IMR-90 (cell line): ENCODE measurements at regions not wholly inside any gene's neighbourhood (a gene's known extent, or its start where the extent isn't known, plus 50 kb on each side); places are given as distances from the start of the nearest gene placed in this dataset.

Experiments
- ATAC-seq: fragments of 200-7000 bp; cut with Tn5 transposase; 2 replicates; pipeline ENCODE4 v1.9.1; 2020; ENCODE audit warnings: low read depth, mild to moderate bottlenecking, moderate library complexity
- BruUV-seq: library from RNA; stranded (reverse); fragments of 400-500 nt; replicated peaks from 2 replicates; lab custom pipeline; 2021; lab: Mats Ljungman, UMichigan
- CTCF ChIA-PET: fragments of 300-600 bp; formaldehyde crosslinking; extraction: SDS; loops from one replicate; lab custom pipeline; 2021; ENCODE audit warnings: antibody characterized with exemption; lab: Yijun Ruan, JAX
- POLR2A ChIA-PET: fragments of 300-600 bp; sonication (Branson Sonifier 250); formaldehyde crosslinking; loops from one replicate; lab custom pipeline; 2022; ENCODE audit warnings: antibody characterized with exemption; ENCODE audit not compliant: unreplicated experiment; lab: Charles Lee
- DNase-seq: peaks from one replicate; pipeline ENCODE4 v3.0.0; 2013
- H2AFZ ChIP-seq: replicated peaks from 2 replicates; pipeline ENCODE3; 2013; ENCODE audit warnings: low read length, mild to moderate bottlenecking; ENCODE audit not compliant: poor library complexity
- H2AK5ac ChIP-seq: 2 replicates; pipeline ENCODE4 v1.6.1; 2013; ENCODE audit warnings: low read depth, low read length, inconsistent platforms
- H2AK9ac ChIP-seq: replicated peaks from 2 replicates; pipeline ENCODE3; 2013; ENCODE audit warnings: mild to moderate bottlenecking, low read depth, low read length, moderate library complexity; ENCODE audit not compliant: poor library complexity
- H2BK120ac ChIP-seq: 2 replicates; pipeline ENCODE4 v1.6.1; 2013; ENCODE audit warnings: low read depth, low read length, inconsistent platforms
- H2BK15ac ChIP-seq: 3 replicates; pipeline ENCODE4 v1.6.1; 2013; ENCODE audit warnings: low read depth, low read length, inconsistent platforms
- H2BK20ac ChIP-seq: 2 replicates; pipeline ENCODE4 v1.6.1; 2013; ENCODE audit warnings: low read depth, mild to moderate bottlenecking, inconsistent platforms, low read length, moderate library complexity
- H2BK5ac ChIP-seq: 2 replicates; pipeline ENCODE4 v1.6.1; 2013; ENCODE audit warnings: mild to moderate bottlenecking, low read depth, low read length, inconsistent platforms; ENCODE audit not compliant: poor library complexity, severe bottlenecking
- H3K14ac ChIP-seq: replicated peaks from 2 replicates; pipeline ENCODE4 v1.6.1; 2013; ENCODE audit warnings: low read depth, low read length, inconsistent platforms
- H3K18ac ChIP-seq: 2 replicates; pipeline ENCODE4 v1.6.1; 2013; ENCODE audit warnings: low read depth, low read length, control low read depth
- H3K23ac ChIP-seq: 2 replicates; pipeline ENCODE4 v1.6.1; 2013; ENCODE audit warnings: low read depth, low read length, inconsistent platforms
- H3K27ac ChIP-seq: 2 replicates; pipeline ENCODE4 v1.5.1; 2013; ENCODE audit warnings: mild to moderate bottlenecking, control low read depth, low read length; ENCODE audit not compliant: insufficient read depth
- H3K27me3 ChIP-seq: 2 replicates; pipeline ENCODE4 v1.6.1; 2013; ENCODE audit warnings: low read length; ENCODE audit not compliant: control insufficient read depth, insufficient read depth
- H3K36me3 ChIP-seq: 2 replicates; pipeline ENCODE4 v1.6.1; 2013; ENCODE audit warnings: low read length, mixed read lengths; ENCODE audit not compliant: control insufficient read depth, insufficient read depth
- H3K4ac ChIP-seq: 2 replicates; pipeline ENCODE4 v1.6.1; 2013; ENCODE audit warnings: low read depth, low read length, inconsistent platforms
- H3K4me1 ChIP-seq: 2 replicates; pipeline ENCODE4 v1.6.1; 2013; ENCODE audit warnings: low read length, mixed read lengths; ENCODE audit not compliant: control insufficient read depth, insufficient read depth
- H3K4me2 ChIP-seq: 2 replicates; pipeline ENCODE4 v1.6.1; 2013; ENCODE audit warnings: low read depth, mild to moderate bottlenecking, control low read depth, low read length, moderate library complexity
- H3K4me3 ChIP-seq: 2 replicates; pipeline ENCODE4 v1.5.1; 2013; ENCODE audit warnings: low read depth, mild to moderate bottlenecking, control low read depth, low read length, moderate library complexity; ENCODE audit not compliant: insufficient read depth
- H3K56ac ChIP-seq: 2 replicates; pipeline ENCODE4 v1.6.1; 2013; ENCODE audit warnings: low read length, inconsistent platforms; ENCODE audit not compliant: insufficient read depth; ENCODE audit errors: extremely low read depth
- H3K79me1 ChIP-seq, 2 experiments: 2 replicates each; pipeline ENCODE4 v1.6.1; 2013; ENCODE audit warnings: low read length in 2 of 2, inconsistent platforms in 1 of 2, low read depth in 1 of 2
- H3K9ac ChIP-seq: 2 replicates; pipeline ENCODE4 v1.6.1; 2013; ENCODE audit warnings: low read depth, low read length, control low read depth
- H3K9me1 ChIP-seq: 2 replicates; pipeline ENCODE4 v1.6.1; 2013; ENCODE audit warnings: low read length, inconsistent platforms; ENCODE audit not compliant: insufficient read depth
- H3K9me3 ChIP-seq: 2 replicates; pipeline ENCODE4 v1.6.1; 2013; ENCODE audit warnings: low read length; ENCODE audit not compliant: control insufficient read depth, insufficient read depth
- H4K20me1 ChIP-seq: 2 replicates; pipeline ENCODE4 v1.6.1; 2013; ENCODE audit warnings: low read length, inconsistent platforms; ENCODE audit not compliant: insufficient read depth
- H4K5ac ChIP-seq: 2 replicates; pipeline ENCODE4 v1.6.1; 2013; ENCODE audit warnings: mild to moderate bottlenecking, low read depth, low read length, control low read depth
- H4K8ac ChIP-seq, 2 experiments: 2 replicates each; pipeline ENCODE4 v1.6.1; 2013; ENCODE audit warnings: low read depth in 2 of 2, low read length in 2 of 2, control low read depth in 1 of 2, inconsistent platforms in 1 of 2
- H4K91ac ChIP-seq: 2 replicates; pipeline ENCODE4 v1.6.1; 2013; ENCODE audit warnings: low read depth, low read length, inconsistent platforms; ENCODE audit not compliant: insufficient read depth
- BHLHE40 ChIP-seq: fragments of 150-350 bp; IDR thresholded peaks from 2 replicates; pipeline ENCODE4 v1.6.1; 2016; ENCODE audit warnings: mild to moderate bottlenecking, low read depth, low read length
- CEBPB ChIP-seq: IDR thresholded peaks from 2 replicates; pipeline ENCODE4 v1.6.1; 2012; ENCODE audit warnings: low read depth, low read length, improper control_type of control experiment
- CHD1 ChIP-seq: IDR thresholded peaks from 2 replicates; pipeline ENCODE4 v1.6.1; 2012; ENCODE audit warnings: low read depth, low read length, improper control_type of control experiment
- FOS ChIP-seq: fragments of 150-350 bp; IDR thresholded peaks from 2 replicates; pipeline ENCODE4 v1.6.1; 2016; ENCODE audit warnings: low read depth, low read length
- MAFK ChIP-seq: IDR thresholded peaks from 2 replicates; pipeline ENCODE4 v1.6.1; 2012; ENCODE audit warnings: low read depth, low read length, improper control_type of control experiment
- MAZ ChIP-seq: IDR thresholded peaks from 2 replicates; pipeline ENCODE4 v1.6.1; 2012; ENCODE audit warnings: low read depth, mild to moderate bottlenecking, low read length, improper control_type of control experiment, moderate library complexity, borderline replicate concordance
- MXI1 ChIP-seq: IDR thresholded peaks from 2 replicates; pipeline ENCODE4 v1.6.1; 2012; ENCODE audit warnings: low read depth, mild to moderate bottlenecking, low read length, moderate library complexity, borderline replicate concordance
- NFE2L2 ChIP-seq: fragments of 150-350 bp; IDR thresholded peaks from 2 replicates; pipeline ENCODE4 v1.6.1; 2016; ENCODE audit warnings: low read depth, mild to moderate bottlenecking, low read length
- POLR2A ChIP-seq: IDR thresholded peaks from 2 replicates; pipeline ENCODE4 v1.6.1; 2012; ENCODE audit warnings: mild to moderate bottlenecking, low read depth, low read length
- RAD21 ChIP-seq: IDR thresholded peaks from 2 replicates; pipeline ENCODE4 v1.6.1; 2012; ENCODE audit warnings: low read length, improper control_type of control experiment
- RCOR1 ChIP-seq: IDR thresholded peaks from 2 replicates; pipeline ENCODE4 v1.6.1; 2012; ENCODE audit warnings: mild to moderate bottlenecking, low read length, improper control_type of control experiment; ENCODE audit not compliant: insufficient replicate concordance
- RFX5 ChIP-seq: IDR thresholded peaks from 2 replicates; pipeline ENCODE4 v1.8.0; 2012; ENCODE audit warnings: low read depth, mild to moderate bottlenecking, low read length, moderate library complexity
- SMC3 ChIP-seq: fragments of 150-350 bp; IDR thresholded peaks from 2 replicates; pipeline ENCODE4 v1.6.1; 2016; ENCODE audit warnings: low read depth, mild to moderate bottlenecking, antibody characterized with exemption, low read length, moderate library complexity
- WGBS, 2 experiments: methylation state at CpG; one replicate each; pipeline versions ENCODE4 v1.1.5 to v1.1.7; 2013; ENCODE audit warnings: missing lambda C conversion rate in 2 of 2; ENCODE audit not compliant: insufficient read length in 1 of 2; ENCODE audit errors: extremely low coverage in 2 of 2; 5-methylcytosine and 5-hydroxymethylcytosine counted together
- dilution Hi-C: fragments of 300-500 bp; cut with HindIII; formaldehyde crosslinking; loops from one replicate; pipeline ENCODE4 v1.14.3; 2018; ENCODE audit warnings: low sequenced_read_pairs; ENCODE audit not compliant: unreplicated experiment
- in situ Hi-C: fragments of 300-500 bp; cut with MboI; formaldehyde crosslinking; loops from 3 replicates; pipeline ENCODE4 v1.14.3; 2019; ENCODE audit warnings: low sequenced_read_pairs, inconsistent platforms, mixed read lengths
- intact Hi-C: fragments of 100-400 bp; cut with micrococcal nuclease; formaldehyde crosslinking; loops from 2 replicates; pipeline ENCODE4 v1.10.0; 2022
- TF ChIP-seq, protein P1 (sequence below): conservative IDR thresholded peaks from 2 replicates; pipeline ENCODE4 v1.5.1; 2012; ENCODE audit warnings: mild to moderate bottlenecking, low read depth, low read length, improper control_type of control experiment
- TF ChIP-seq, protein P2 (sequence below): fragments of 150-350 bp; IDR thresholded peaks from 2 replicates; pipeline ENCODE4 v1.6.1; 2017; ENCODE audit warnings: mild to moderate bottlenecking, antibody characterized with exemption, low read length, low read depth
- TF ChIP-seq, protein P3 (sequence below): fragments of 150-350 bp; IDR thresholded peaks from 2 replicates; pipeline ENCODE4 v1.6.1; 2016; ENCODE audit warnings: low read depth, mild to moderate bottlenecking, low read length, moderate library complexity, borderline replicate concordance

DNA sequence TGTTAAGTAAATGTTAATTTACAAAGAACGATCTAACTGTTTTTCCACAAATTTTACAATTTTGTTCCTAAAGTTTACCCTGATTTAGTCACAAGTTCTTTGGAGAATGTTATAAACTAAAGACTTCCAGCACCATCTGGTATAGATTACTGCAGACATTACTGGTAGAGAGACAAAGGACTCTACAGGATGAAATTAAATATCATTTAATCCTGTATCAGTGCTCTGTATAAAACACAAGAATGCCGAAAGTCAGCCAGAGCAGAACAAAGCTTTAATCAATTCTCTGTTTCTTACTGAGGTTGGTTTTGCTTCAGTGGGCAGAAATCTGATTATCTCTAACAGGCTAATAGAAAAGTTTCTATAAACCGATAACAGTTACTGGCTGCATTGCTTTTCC is 763.6 kb downstream of the TENT5A start:
- WGBS, 2 experiments = no CpG with 5 or more reads among the region's 3 CpGs
- ChIA-PET POLR2A (no interaction called here), CTCF (no interaction called here)
- DNase-seq = no peak
- H4K91ac ChIP-seq = no peak overlapping the region
- no peak overlapping the region for H2AK9ac ChIP-seq
- no peaks in the 10 kb centered on the region for H3K9me1 ChIP-seq
- TF ChIP-seq, protein P1, sequence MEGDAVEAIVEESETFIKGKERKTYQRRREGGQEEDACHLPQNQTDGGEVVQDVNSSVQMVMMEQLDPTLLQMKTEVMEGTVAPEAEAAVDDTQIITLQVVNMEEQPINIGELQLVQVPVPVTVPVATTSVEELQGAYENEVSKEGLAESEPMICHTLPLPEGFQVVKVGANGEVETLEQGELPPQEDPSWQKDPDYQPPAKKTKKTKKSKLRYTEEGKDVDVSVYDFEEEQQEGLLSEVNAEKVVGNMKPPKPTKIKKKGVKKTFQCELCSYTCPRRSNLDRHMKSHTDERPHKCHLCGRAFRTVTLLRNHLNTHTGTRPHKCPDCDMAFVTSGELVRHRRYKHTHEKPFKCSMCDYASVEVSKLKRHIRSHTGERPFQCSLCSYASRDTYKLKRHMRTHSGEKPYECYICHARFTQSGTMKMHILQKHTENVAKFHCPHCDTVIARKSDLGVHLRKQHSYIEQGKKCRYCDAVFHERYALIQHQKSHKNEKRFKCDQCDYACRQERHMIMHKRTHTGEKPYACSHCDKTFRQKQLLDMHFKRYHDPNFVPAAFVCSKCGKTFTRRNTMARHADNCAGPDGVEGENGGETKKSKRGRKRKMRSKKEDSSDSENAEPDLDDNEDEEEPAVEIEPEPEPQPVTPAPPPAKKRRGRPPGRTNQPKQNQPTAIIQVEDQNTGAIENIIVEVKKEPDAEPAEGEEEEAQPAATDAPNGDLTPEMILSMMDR = no peak
- TF ChIP-seq RCOR1 (no peak), CHD1 (no peak), RFX5 (no peak), NFE2L2 (no peak), RAD21 (no peak), MAZ (no peak), SMC3 (no peak), MXI1 (no peak), POLR2A (no peak), BHLHE40 (no peak), MAFK (no peak), FOS (no peak), CEBPB (no peak)
- TF ChIP-seq, protein P2, sequence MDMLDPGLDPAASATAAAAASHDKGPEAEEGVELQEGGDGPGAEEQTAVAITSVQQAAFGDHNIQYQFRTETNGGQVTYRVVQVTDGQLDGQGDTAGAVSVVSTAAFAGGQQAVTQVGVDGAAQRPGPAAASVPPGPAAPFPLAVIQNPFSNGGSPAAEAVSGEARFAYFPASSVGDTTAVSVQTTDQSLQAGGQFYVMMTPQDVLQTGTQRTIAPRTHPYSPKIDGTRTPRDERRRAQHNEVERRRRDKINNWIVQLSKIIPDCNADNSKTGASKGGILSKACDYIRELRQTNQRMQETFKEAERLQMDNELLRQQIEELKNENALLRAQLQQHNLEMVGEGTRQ = no peak
- TF ChIP-seq, protein P3, sequence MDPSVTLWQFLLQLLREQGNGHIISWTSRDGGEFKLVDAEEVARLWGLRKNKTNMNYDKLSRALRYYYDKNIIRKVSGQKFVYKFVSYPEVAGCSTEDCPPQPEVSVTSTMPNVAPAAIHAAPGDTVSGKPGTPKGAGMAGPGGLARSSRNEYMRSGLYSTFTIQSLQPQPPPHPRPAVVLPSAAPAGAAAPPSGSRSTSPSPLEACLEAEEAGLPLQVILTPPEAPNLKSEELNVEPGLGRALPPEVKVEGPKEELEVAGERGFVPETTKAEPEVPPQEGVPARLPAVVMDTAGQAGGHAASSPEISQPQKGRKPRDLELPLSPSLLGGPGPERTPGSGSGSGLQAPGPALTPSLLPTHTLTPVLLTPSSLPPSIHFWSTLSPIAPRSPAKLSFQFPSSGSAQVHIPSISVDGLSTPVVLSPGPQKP = no peak
- in situ Hi-C loops (no loop called here), intact Hi-C loops (no loop called here), dilution Hi-C loops (no loop called here)
- no peak overlapping the region for H3K56ac ChIP-seq
- no peak overlapping the region for H2BK120ac ChIP-seq
- H2BK15ac ChIP-seq = no peak overlapping the region
- no peak overlapping the region for H2BK5ac ChIP-seq
- no peak overlapping the region for H2AK5ac ChIP-seq
- H4K20me1 ChIP-seq = no peaks in the 10 kb centered on the region
- H2AFZ ChIP-seq = no peak overlapping the region
- H3K36me3 ChIP-seq = no peaks in the 10 kb centered on the region
- no peaks in the 10 kb centered on the region for H3K9me3 ChIP-seq
- H2BK20ac ChIP-seq = no peak overlapping the region
- BruUV-seq = no TSS peak
- ATAC-seq = no peak
- H3K4ac ChIP-seq = no peak overlapping the region
- H3K27ac ChIP-seq = no peak overlapping the region
- no peak overlapping the region for H3K14ac ChIP-seq
- H4K5ac ChIP-seq = no peak overlapping the region
- no peaks in the 10 kb centered on the region for H3K4me1 ChIP-seq
- no peaks in the 10 kb centered on the region for H3K79me1 ChIP-seq
- no peak overlapping the region for H3K18ac ChIP-seq
- H4K8ac ChIP-seq = no peak overlapping the region
- no peak overlapping the region for H3K23ac ChIP-seq
- H3K4me3 ChIP-seq = no peak overlapping the region
- H3K27me3 ChIP-seq = no peaks in the 10 kb centered on the region
- no peak overlapping the region for H3K9ac ChIP-seq
- H3K4me2 ChIP-seq = no peak overlapping the region
